ENCODE measurements at regions not wholly inside any gene's neighbourhood (a gene's known extent, or its start where the extent isn't known, plus 50 kb on each side); places are given as distances from the start of the nearest gene placed in this dataset.
A peak's percentile ranks its signal among the peaks of the same experiment; 100 is the strongest.
"Not testable (repeated sequence)": the region's sequence is repeated elsewhere in the genome, so short reads cannot be mapped to it uniquely, and the experiment has no call there.

- FAIRE-seq = no peak
- DNase-seq (ENCODE audit: extremely low spot score, insufficient read length, low read depth) = no peak
These were observed 238.3 kb upstream of the OR4E1 start for GRCh38 chr14:21911877-21912276.

GRCh38 chr14:21910260-21910659, 236.6 kb upstream of the OR4E1 start:
- FAIRE-seq = no peak
- no peak for DNase-seq (ENCODE audit: extremely low spot score, insufficient read length, low read depth)

GRCh38 chr14:21902561-21903181, 229.1 kb upstream of the OR4E1 start:
- no peak for DNase-seq (ENCODE audit: extremely low spot score, insufficient read length, low read depth)
- FAIRE-seq = peak; percentile 82

- FAIRE-seq; DNase-seq (ENCODE audit: extremely low spot score, insufficient read length, low read depth): not testable (repeated sequence)
These were observed 221.2 kb upstream of the OR4E1 start for GRCh38 chr14:21894898-21895194.

GRCh38 chr14:21894003-21894897, 220.6 kb upstream of the OR4E1 start:
- FAIRE-seq (peak; percentile 49), DNase-seq (ENCODE audit: extremely low spot score, insufficient read length, low read depth) (no peak)

- FAIRE-seq (no peak), DNase-seq (ENCODE audit: extremely low spot score, insufficient read length, low read depth) (no peak)
These were observed 218.3 kb upstream of the OR4E1 start for GRCh38 chr14:21891921-21892320.

GRCh38 chr14:21884995-21885394, 211.4 kb upstream of the OR4E1 start:
- no peak for DNase-seq (ENCODE audit: extremely low spot score, insufficient read length, low read depth)
- FAIRE-seq = no peak

GRCh38 chr14:21882226-21882625, 208.6 kb upstream of the OR4E1 start:
- FAIRE-seq (no peak), DNase-seq (ENCODE audit: extremely low spot score, insufficient read length, low read depth) (no peak)

GRCh38 chr14:21880918-21881317, 207.3 kb upstream of the OR4E1 start:
- no peak for DNase-seq (ENCODE audit: extremely low spot score, insufficient read length, low read depth)

GRCh38 chr14:21875791-21876190, 202.2 kb upstream of the OR4E1 start:
- DNase-seq (ENCODE audit: extremely low spot score, insufficient read length, low read depth) (no peak), FAIRE-seq (no peak)

More at GRCh38 chr14:21880918-21881317, 207.3 kb upstream of the OR4E1 start:
- FAIRE-seq = no peak

GRCh38 chr14:21874946-21875345, 201.3 kb upstream of the OR4E1 start:
- DNase-seq (ENCODE audit: extremely low spot score, insufficient read length, low read depth) (no peak), FAIRE-seq (no peak)

GRCh38 chr14:21874167-21874566, 200.5 kb upstream of the OR4E1 start:
- FAIRE-seq = no peak
- no peak for DNase-seq (ENCODE audit: extremely low spot score, insufficient read length, low read depth)

GRCh38 chr14:21868442-21869046, 194.9 kb upstream of the OR4E1 start:
- FAIRE-seq = peak; percentile 69
- peak; percentile 15 for DNase-seq (ENCODE audit: extremely low spot score, insufficient read length, low read depth)

- FAIRE-seq = no peak
- no peak for DNase-seq (ENCODE audit: extremely low spot score, insufficient read length, low read depth)
These were observed 193.9 kb upstream of the OR4E1 start for GRCh38 chr14:21867541-21867940.

- DNase-seq (ENCODE audit: extremely low spot score, insufficient read length, low read depth) (no peak), FAIRE-seq (no peak)
These were observed 192.9 kb upstream of the OR4E1 start for GRCh38 chr14:21866479-21866878.

GRCh38 chr14:21863289-21863688, 189.7 kb upstream of the OR4E1 start:
- DNase-seq (ENCODE audit: extremely low spot score, insufficient read length, low read depth) (no peak), FAIRE-seq (no peak)

GRCh38 chr14:21861153-21861552, 187.5 kb upstream of the OR4E1 start:
- no peak for DNase-seq (ENCODE audit: extremely low spot score, insufficient read length, low read depth)
- FAIRE-seq = no peak

- FAIRE-seq = peak; percentile 41
- no peak for DNase-seq (ENCODE audit: extremely low spot score, insufficient read length, low read depth)
These were observed 186.6 kb upstream of the OR4E1 start for GRCh38 chr14:21860172-21860571.

GRCh38 chr14:21852775-21853174, 179.2 kb upstream of the OR4E1 start:
- no peak for DNase-seq (ENCODE audit: extremely low spot score, insufficient read length, low read depth)
- no peak for FAIRE-seq

- FAIRE-seq = peak; percentile 93
- DNase-seq (ENCODE audit: extremely low spot score, insufficient read length, low read depth) = peak; percentile 7
These were observed 178.5 kb upstream of the OR4E1 start for GRCh38 chr14:21852061-21852664.

GRCh38 chr14:21846902-21847301, 173.3 kb upstream of the OR4E1 start:
- not testable (repeated sequence) for FAIRE-seq; DNase-seq (ENCODE audit: extremely low spot score, insufficient read length, low read depth)
